Left ventricle myocardium superior (tissue), 1 donor: ENCODE measurements at regions not wholly inside any gene's neighbourhood (a gene's known extent, or its start where the extent isn't known, plus 50 kb on each side); places are given as distances from the start of the nearest gene placed in this dataset.
"Not testable (repeated sequence)": the region's sequence is repeated elsewhere in the genome, so short reads cannot be mapped to it uniquely, and the experiment has no call there.

ENCODE experiments used
- ATAC-seq: fragments of 200-7000 bp; cut with Tn5 transposase; one replicate; pipeline ENCODE4 v1.9.1; 2020; ENCODE audit warnings: mild to moderate bottlenecking, moderate library complexity
- DNase-seq: peaks from one replicate; pipeline ENCODE4 v3.0.0-alpha.2; 2020
- intact Hi-C: fragments of 100-400 bp; cut with micrococcal nuclease; formaldehyde crosslinking; loops from one replicate; pipeline ENCODE4 v1.11.0; 2022
- donor health status: DM: no; HTN: yes; CAD: no; lungs with severe emphysema.

GRCh38 chr13:104634016-104634415 is 1567.8 kb upstream of the SLC10A2 start:
- intact Hi-C loops, result no loop called here
- no peak for DNase-seq
- ATAC-seq, result no peak

- no peak for ATAC-seq
These were observed 1566.5 kb upstream of the SLC10A2 start for GRCh38 chr13:104632736-104633135.

GRCh38 chr13:104625201-104625600 is 1559.0 kb upstream of the SLC10A2 start:
- no peak for ATAC-seq
- intact Hi-C loops, result no loop called here
- no peak for DNase-seq

More at GRCh38 chr13:104632736-104633135, 1566.5 kb upstream of the SLC10A2 start:
- no peak for DNase-seq
- intact Hi-C loops, result no loop called here

- DNase-seq (no peak), ATAC-seq (no peak)
- intact Hi-C loops, result no loop called here
These were observed 1550.8 kb upstream of the SLC10A2 start for GRCh38 chr13:104616990-104617389.

DNA sequence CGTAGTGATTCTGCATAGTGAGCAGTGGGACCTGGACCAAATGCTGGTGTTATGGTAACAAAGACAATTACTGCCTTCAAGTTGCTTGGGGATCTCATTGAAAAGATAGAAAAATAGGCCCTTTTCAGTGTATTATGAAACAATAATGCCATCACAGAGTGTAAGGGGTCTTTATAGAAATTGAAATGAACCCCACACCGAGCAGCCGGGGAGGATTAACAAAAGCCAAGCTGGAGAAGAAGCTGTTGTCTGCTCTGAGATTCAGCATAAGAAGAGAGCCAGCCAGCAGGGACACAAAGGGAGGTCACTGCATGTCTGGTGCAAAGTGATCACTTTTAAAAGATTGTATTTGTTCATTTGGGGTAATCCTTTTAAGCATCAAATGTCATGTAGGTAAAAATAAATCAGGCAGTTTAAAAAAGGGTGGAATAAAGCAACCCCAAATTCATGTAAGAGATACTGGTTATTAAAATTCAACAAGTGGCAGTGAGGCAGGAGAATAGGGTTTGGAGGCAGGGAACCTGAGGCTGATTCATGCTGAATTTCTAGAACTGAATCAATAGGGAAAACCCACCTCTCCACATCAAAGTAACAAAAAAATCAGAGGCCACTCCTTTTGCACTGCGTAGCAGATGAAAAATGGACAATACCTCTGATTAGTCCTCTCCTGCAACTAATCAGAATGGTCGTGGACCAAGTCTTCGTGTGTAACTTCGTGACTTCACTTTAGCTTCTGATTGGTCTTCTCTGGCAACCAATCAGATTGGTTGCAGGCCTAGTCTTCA is 1548.3 kb upstream of the SLC10A2 start:
- intact Hi-C loops, result no loop called here
- ATAC-seq, result no peak
- no peak for DNase-seq

- intact Hi-C loops, result no loop called here
- ATAC-seq (no peak), DNase-seq (no peak)
These were observed 1542.1 kb upstream of the SLC10A2 start for GRCh38 chr13:104608331-104608730.

- ATAC-seq, intact Hi-C loops, DNase-seq: not testable (repeated sequence)
These were observed 1539.2 kb upstream of the SLC10A2 start for GRCh38 chr13:104605435-104605834.

GRCh38 chr13:104597546-104598180 is 1531.4 kb upstream of the SLC10A2 start:
- intact Hi-C loops, result no loop called here
- ATAC-seq, result no peak

DNA sequence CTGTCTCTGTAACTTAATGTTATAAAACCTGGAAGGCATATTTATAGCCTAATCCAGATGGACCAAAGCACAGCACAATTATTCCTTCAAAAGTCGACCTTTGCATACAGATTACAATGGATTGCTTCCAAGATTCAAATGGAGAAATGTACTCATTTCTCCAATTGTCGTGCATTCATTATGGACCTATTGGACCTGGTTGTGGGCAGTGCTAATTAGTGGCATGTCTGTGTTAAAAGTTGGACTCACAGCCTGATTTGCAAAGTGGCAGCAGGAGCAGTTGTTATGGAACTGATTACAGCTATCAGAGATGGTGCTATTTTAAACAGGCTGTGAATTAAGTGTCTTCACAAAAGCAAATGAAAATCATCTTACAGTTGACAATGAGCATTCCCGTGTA is 1529.3 kb upstream of the SLC10A2 start:
- ATAC-seq (no peak), DNase-seq (no peak)
- intact Hi-C loops, result no loop called here

More at GRCh38 chr13:104597546-104598180, 1531.4 kb upstream of the SLC10A2 start:
- no peak for DNase-seq

- no peak for DNase-seq
- no peak for ATAC-seq
- intact Hi-C loops, result no loop called here
These were observed 1528.6 kb upstream of the SLC10A2 start for GRCh38 chr13:104594806-104595205.

- intact Hi-C loops, result no loop called here
- ATAC-seq, result no peak
- no peak for DNase-seq
These were observed 1527.5 kb upstream of the SLC10A2 start for GRCh38 chr13:104593693-104594092.

GRCh38 chr13:104593251-104593576 is 1527.0 kb upstream of the SLC10A2 start:
- intact Hi-C loops, result no loop called here
- DNase-seq (no peak), ATAC-seq (no peak)

- no peak for DNase-seq
- ATAC-seq, result no peak
- intact Hi-C loops, result no loop called here
These were observed 1526.5 kb upstream of the SLC10A2 start for GRCh38 chr13:104592545-104593250.

DNA sequence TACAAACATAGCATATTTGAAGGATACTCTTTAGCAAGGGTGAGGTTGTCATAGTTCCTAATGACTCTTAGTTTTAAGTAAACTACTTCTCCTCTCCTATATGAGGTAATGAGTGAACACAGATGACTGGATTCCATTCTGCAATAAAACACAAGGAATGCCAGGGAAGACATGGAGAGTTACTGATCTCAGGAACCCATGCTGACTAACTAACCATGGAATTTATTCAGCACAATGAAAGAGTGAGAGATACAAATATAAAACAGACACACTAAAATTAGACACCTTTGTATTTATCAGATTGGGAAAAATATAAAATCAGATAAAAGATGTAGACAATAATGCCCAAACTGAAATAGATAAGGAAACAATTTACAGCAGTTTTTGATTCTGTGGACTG is 1525.9 kb upstream of the SLC10A2 start:
- DNase-seq (no peak), ATAC-seq (no peak)
- intact Hi-C loops, result no loop called here

DNA sequence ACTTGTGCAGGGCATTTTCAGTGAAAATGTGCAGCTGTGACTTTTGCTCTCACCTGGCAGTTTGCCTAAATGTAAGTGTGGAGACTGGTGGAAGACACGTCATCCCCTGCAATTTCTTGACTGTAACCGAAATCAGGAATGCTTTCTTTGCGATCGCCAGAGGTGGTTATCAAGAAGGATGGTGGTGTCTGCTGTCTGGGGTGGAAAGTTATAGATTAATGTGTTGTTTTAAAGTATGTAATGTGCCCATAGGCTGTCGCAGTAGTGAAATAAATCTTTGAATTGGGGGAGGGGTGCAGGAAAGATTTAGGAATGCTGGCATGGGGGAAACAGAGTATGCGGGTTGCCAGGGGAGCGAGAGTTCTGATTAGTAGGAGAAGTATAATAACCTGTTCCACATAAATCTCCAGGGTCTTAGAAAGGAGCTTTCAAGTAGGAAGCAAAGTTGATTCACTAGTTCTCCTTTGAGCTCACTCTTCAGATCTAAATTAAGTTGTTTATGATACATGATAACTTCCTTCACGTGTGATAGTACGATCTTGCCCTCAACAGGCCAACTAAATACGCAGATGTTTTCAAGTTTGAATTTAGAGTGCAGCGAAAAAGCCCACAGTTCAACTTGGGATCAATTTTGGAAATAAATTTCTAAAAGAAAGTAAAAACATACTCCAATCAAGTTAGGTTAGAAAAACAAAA is 1520.0 kb upstream of the SLC10A2 start:
- ATAC-seq, result no peak

DNA sequence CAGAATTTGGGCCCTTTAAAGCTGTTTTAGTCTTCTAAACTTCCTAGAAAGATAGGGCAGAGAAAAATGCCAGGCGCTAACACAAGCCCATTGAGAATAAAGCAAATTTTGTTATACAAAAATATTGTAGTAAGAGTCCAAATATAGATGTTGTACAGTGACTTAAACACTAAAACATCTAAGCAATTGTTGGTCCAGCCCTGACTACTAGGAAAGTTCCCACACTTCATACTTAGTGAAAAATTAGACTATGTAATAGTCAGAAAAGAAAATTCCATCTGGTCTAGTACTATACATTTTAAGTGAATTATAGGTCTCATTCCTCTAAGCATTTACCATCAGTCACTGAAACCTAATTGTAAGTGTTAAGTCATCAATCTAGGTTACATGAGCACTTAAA is 1518.3 kb upstream of the SLC10A2 start:
- intact Hi-C loops, result no loop called here
- ATAC-seq (no peak), DNase-seq (no peak)

More for the DNA sequence above, 1520.0 kb upstream of the SLC10A2 start:
- DNase-seq, result no peak
- intact Hi-C loops, result no loop called here

DNA sequence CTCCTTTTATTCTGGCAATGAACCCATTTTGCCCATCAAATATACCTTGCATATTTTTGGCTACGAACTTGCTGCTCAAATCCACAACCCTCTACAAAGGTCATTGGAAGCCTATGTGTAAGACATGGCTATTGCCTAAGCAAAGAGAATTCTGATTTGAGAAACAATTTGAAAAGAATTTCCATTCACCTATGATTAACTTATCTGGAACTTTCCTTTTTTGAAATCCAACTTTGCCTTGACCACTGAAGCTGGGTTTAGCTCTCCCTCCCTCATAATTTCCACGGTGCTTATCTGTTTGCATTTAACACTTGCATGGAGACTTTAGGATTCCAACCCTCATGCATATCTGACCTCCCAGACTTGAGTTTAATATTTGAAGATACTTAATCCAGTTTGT is 1514.7 kb upstream of the SLC10A2 start:
- DNase-seq, result no peak
- intact Hi-C loops, result no loop called here
- ATAC-seq, result no peak

GRCh38 chr13:104577071-104577815 is 1511.0 kb upstream of the SLC10A2 start:
- intact Hi-C loops, result loop anchor here (10.0 kb wide), 1 partner anchor 1958 kb away; the partner anchor contains the start of gene EFNB2
- DNase-seq (no peak), ATAC-seq (no peak)

- DNase-seq (no peak), ATAC-seq (no peak)
- intact Hi-C loops, result loop anchor here (10.0 kb wide), 1 partner anchor 1963 kb away; the partner anchor contains the start of gene EFNB2
These were observed 1505.6 kb upstream of the SLC10A2 start for GRCh38 chr13:104571893-104572229.
